Activated CD8-positive, alpha-beta T cell treated with anti-CD3 and anti-CD28 coated beads for 36 hours (primary cell): ENCODE measurements at regions not wholly inside any gene's neighbourhood (a gene's known extent, or its start where the extent isn't known, plus 50 kb on each side); places are given as distances from the start of the nearest gene placed in this dataset.

Experiments
- ATAC-seq: fragments of 200-7000 bp; cut with Tn5 transposase; one replicate; pipeline ENCODE4 v1.10.0; 2021; ENCODE audit warnings: mild to moderate bottlenecking, moderate library complexity
- CTCF ChIA-PET: fragments of 350-600 bp; sonication (Branson Sonifier 250); formaldehyde crosslinking; loops from one replicate; lab custom pipeline; 2021; ENCODE audit warnings: antibody characterized with exemption; lab: Charles Lee
- POLR2A ChIA-PET: fragments of 350-600 bp; sonication (Branson Sonifier 250); formaldehyde crosslinking; loops from one replicate; lab custom pipeline; 2021; ENCODE audit warnings: antibody characterized with exemption; lab: Charles Lee
- DNase-seq: peaks from one replicate; pipeline ENCODE4 v3.0.0-alpha.2; 2020
- H3K27ac Mint-ChIP-seq: one replicate; pipeline ENCODE4 v1.8.0; 2021; ENCODE audit warnings: mild to moderate bottlenecking, mixed read lengths
- H3K27me3 Mint-ChIP-seq: one replicate; pipeline ENCODE4 v1.8.0; 2021; ENCODE audit warnings: mixed read lengths
- H3K36me3 Mint-ChIP-seq: one replicate; pipeline ENCODE4 v1.8.0; 2021; ENCODE audit warnings: low read depth, mixed read lengths
- H3K4me1 Mint-ChIP-seq: one replicate; pipeline ENCODE4 v1.8.0; 2021; ENCODE audit warnings: low read depth, mixed read lengths
- H3K4me3 Mint-ChIP-seq: one replicate; pipeline ENCODE4 v1.8.0; 2021; ENCODE audit warnings: mild to moderate bottlenecking, moderate library complexity, mixed read lengths
- H3K9me3 Mint-ChIP-seq: one replicate; pipeline ENCODE4 v1.8.0; 2021; ENCODE audit warnings: mixed read lengths
- intact Hi-C: fragments of 100-400 bp; cut with micrococcal nuclease; formaldehyde crosslinking; loops from one replicate; pipeline ENCODE4 v1.10.0; 2022
- TF ChIP-seq, protein P1 (sequence below): fragments of 200-600 bp; IDR thresholded peaks from one replicate; pipeline ENCODE4 v1.8.0; 2022; ENCODE audit warnings: antibody characterized with exemption, mild to moderate bottlenecking

DNA sequence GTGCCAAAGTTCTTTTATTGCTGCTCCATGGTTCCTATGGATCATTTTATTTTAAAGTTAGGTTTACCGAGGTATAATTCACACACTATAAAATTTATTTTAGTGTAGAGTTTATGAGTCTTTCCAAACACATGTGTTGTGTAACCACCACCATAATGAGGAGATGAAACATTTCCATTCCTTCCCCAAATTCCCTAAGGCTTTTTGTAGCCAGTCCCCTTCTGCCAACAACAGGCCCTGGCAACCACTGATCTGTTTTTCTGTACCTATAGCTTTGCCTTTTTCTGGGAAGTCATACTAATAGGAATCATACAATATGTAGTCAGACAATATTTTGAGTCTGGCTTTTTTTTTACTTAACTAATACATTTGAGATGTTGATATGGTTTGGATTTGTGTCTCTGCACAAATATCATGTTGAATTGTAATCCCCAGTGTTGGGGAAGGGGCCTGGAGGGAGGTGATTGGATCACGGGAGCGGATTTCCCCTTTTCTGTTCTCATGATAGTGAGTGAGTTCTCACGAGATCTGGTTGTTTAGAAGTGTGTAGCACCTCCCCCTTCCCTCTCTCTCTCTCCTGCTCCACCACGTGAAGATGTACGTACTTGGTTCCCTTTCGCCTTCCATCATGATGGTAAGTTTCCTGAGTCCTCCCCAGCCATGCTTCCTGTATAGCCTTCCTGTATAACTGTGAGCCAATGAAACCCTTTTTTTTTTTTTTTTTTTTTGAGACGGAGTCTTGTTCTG, 59.6 kb upstream of the DHX15 start:
- ATAC-seq (no peak), DNase-seq (no peak)
- Mint-ChIP-seq H3K27me3 (peaks cover 19% of the 10 kb centered on the region), H3K4me1 (no peaks in the 10 kb centered on the region), H3K27ac (no peak overlapping the region), H3K9me3 (no peaks in the 10 kb centered on the region), H3K36me3 (no peaks in the 10 kb centered on the region), H3K4me3 (no peak overlapping the region)
- TF ChIP-seq, protein P1, sequence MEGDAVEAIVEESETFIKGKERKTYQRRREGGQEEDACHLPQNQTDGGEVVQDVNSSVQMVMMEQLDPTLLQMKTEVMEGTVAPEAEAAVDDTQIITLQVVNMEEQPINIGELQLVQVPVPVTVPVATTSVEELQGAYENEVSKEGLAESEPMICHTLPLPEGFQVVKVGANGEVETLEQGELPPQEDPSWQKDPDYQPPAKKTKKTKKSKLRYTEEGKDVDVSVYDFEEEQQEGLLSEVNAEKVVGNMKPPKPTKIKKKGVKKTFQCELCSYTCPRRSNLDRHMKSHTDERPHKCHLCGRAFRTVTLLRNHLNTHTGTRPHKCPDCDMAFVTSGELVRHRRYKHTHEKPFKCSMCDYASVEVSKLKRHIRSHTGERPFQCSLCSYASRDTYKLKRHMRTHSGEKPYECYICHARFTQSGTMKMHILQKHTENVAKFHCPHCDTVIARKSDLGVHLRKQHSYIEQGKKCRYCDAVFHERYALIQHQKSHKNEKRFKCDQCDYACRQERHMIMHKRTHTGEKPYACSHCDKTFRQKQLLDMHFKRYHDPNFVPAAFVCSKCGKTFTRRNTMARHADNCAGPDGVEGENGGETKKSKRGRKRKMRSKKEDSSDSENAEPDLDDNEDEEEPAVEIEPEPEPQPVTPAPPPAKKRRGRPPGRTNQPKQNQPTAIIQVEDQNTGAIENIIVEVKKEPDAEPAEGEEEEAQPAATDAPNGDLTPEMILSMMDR, result no peak
- ChIA-PET POLR2A (no interaction called here), CTCF (no interaction called here)
- intact Hi-C loops, result no loop called here

DNA sequence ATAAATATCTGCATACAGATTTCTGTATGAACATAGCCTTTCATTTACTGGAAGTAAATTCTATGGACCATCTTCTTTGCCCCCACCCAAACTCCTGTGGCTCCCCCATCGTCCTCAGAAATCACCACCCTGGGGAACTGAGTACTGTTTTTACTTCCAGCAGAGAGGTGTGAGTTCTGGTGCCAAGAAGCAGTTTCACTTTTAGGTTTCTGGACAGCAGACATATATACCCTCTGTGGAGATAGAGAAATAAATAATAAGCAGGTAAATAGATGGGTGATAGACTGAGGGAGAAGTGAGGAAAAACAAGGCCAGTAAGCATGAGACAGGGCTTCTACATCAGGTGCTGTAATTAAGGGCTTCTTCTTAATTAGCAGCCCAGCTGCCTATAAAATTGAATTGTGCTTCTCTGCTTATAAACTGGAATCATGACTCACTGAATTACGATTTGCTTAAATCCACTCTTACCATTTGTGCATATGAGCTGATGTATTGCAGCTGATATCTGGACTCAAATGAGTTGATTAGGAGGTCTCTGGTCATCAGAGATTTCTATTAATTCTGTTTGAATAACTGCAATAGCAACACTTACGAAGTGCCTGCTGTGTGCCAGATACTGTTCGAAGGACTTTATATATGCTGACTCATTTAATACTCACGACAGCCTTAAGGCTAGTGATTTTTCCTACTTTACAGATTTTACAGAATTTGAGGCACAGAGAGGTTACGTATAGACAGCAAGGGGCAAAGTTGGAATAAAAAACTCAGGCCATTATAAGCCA, 60.8 kb upstream of the DHX15 start:
- Mint-ChIP-seq H3K9me3 (no peaks in the 10 kb centered on the region), H3K36me3 (no peaks in the 10 kb centered on the region), H3K27me3 (peaks cover 14% of the 10 kb centered on the region), H3K27ac (no peak overlapping the region), H3K4me1 (no peaks in the 10 kb centered on the region), H3K4me3 (no peak overlapping the region)
- DNase-seq (no peak), ATAC-seq (no peak)
- POLR2A ChIA-PET, result no interaction called here
- TF ChIP-seq, protein P1, result no peak
- intact Hi-C loops, result no loop called here
- CTCF ChIA-PET, result no interaction called here

DNA sequence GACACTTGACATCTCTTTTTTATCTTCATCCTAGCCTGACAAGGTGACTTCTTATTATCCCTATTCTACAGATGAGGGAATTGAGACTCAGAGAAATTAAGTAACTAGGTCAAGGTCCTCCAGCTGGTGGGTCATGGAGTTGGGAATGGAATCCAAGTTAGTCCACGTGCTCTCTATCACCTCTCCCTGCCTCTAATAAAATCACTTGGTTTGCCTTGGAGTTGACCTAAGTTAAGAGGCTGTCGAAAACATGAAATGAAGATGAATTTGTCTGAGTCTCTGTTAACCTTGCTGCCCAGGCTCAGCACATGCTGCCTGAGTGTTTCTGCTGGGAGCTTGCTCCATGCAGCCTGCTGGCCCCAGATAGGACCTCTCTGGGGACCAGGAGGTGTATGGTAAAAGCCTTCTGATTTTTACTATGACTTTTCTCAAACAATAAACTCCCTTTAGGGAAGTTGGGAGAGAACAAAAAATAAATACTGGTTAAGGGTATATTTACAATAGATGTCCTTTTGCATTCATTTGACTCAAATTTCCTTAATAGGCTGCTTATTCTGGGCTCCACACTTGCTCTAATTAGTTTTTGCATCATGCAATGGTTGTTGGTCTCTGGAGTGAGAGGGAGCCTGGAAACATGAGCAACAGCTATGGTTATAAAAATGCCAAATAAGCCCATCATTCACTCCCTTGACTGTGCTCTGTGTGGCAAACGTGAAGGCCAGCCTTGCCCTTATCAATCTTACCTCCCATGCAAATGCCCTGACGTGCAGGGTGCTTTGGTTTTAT, 61.6 kb upstream of the DHX15 start:
- no peaks in the 10 kb centered on the region for H3K4me1 Mint-ChIP-seq
- no peak for ATAC-seq
- TF ChIP-seq, protein P1, result no peak
- H3K4me3 Mint-ChIP-seq, result no peak overlapping the region
- ChIA-PET CTCF (no interaction called here), POLR2A (no interaction called here)
- H3K27me3 Mint-ChIP-seq, result peaks cover 9% of the 10 kb centered on the region
- H3K9me3 Mint-ChIP-seq, result no peaks in the 10 kb centered on the region
- DNase-seq, result no peak
- intact Hi-C loops, result no loop called here
- no peak overlapping the region for H3K27ac Mint-ChIP-seq
- H3K36me3 Mint-ChIP-seq, result no peaks in the 10 kb centered on the region

DNA sequence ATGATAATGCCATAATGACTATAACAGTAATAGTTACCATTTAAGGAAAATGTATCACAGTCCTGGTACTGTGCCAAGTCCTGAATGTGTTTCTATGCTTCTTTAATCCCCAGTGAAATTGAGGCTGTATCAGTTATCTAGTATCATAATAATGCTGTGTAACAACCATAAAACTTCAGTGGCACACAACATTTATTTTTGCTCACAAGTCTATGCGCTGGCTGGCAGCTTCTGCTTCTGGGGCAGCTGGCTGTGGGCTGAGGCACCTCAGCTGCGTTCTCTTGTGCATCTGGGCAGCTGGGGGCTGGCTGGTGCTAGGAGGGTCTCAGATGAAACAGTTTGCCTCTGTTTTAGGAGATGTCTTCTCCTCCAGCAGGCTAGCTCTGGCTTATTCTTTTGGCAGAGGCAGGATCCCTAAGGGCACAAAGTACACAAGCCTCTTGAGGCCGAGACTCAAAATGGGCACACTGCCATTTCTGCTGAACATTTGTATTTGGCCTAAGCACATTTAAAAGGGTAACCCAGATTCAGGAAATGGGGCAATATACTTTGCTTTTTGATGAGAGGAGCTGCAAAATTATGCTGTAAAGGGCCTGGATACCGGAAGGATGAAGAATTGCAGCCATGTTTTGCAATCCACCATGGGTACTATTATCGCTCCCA, 62.6 kb upstream of the DHX15 start:
- no peaks in the 10 kb centered on the region for H3K4me1 Mint-ChIP-seq
- POLR2A ChIA-PET, result interaction anchor here (0.6 kb wide), 1 partner anchor 17 kb away, joined by 3 read pairs; no protein-coding TSS in a partner anchor
- intact Hi-C loops, result no loop called here
- no peaks in the 10 kb centered on the region for H3K9me3 Mint-ChIP-seq
- ATAC-seq (no peak), DNase-seq (no peak)
- H3K27me3 Mint-ChIP-seq, result peaks cover 7% of the 10 kb centered on the region
- TF ChIP-seq, protein P1, result no peak
- H3K27ac Mint-ChIP-seq, result no peak overlapping the region
- CTCF ChIA-PET, result no interaction called here
- H3K4me3 Mint-ChIP-seq, result no peak overlapping the region
- H3K36me3 Mint-ChIP-seq, result no peaks in the 10 kb centered on the region
